H1 (cell line): ENCODE measurements at regions not wholly inside any gene's neighbourhood (a gene's known extent, or its start where the extent isn't known, plus 50 kb on each side); places are given as distances from the start of the nearest gene placed in this dataset.

Source experiments
- ASH2L ChIP-seq: fragments of 200-600, 300-600 bp; sonication (generic); IDR thresholded peaks from one replicate; pipeline ENCODE4 v1.7.1; 2017; ENCODE audit warnings: low read length
- CHD1 ChIP-seq: IDR thresholded peaks from 2 replicates; pipeline ENCODE4 v1.6.1; 2012; ENCODE audit warnings: low read depth, low read length, improper control_type of control experiment
- CTCF ChIP-seq, 3 experiments: IDR thresholded peaks; 1 replicate in 2 of 3; 2 replicates in 1 of 3; pipeline versions ENCODE4 v1.5.1 to v1.6.1; 2011; ENCODE audit warnings: low read length in 3 of 3, mild to moderate bottlenecking in 3 of 3, inconsistent platforms in 2 of 3, low read depth in 1 of 3, moderate library complexity in 1 of 3; ENCODE audit not compliant: insufficient read depth in 1 of 3; ENCODE audit errors: control extremely low read depth in 1 of 3
- EZH2 ChIP-seq: fragments of 200-600 bp; sonication (generic); IDR thresholded peaks from 2 replicates; pipeline ENCODE4 v1.7.1; 2012; ENCODE audit warnings: low read depth, mild to moderate bottlenecking, moderate library complexity, low read length, inconsistent platforms; ENCODE audit not compliant: severe bottlenecking
- HDAC6 ChIP-seq: IDR thresholded peaks from one replicate; pipeline ENCODE4 v1.7.1; 2012; ENCODE audit warnings: low read depth, mild to moderate bottlenecking, inconsistent platforms, low read length, moderate library complexity
- JUND ChIP-seq: IDR thresholded peaks from 2 replicates; pipeline ENCODE4 v1.6.1; 2011; ENCODE audit warnings: mild to moderate bottlenecking, improper control_type of control experiment, low read length
- MAFK ChIP-seq: IDR thresholded peaks from 2 replicates; pipeline ENCODE4 v1.6.1; 2012; ENCODE audit warnings: low read depth, mild to moderate bottlenecking, improper control_type of control experiment, low read length
- RAD21 ChIP-seq, 2 experiments: IDR thresholded peaks in 1 of 2; conservative IDR thresholded peaks in 1 of 2; 2 replicates each; pipeline ENCODE4 v1.6.1; 2011; ENCODE audit warnings: low read depth in 2 of 2, low read length in 2 of 2, improper control_type of control experiment in 1 of 2, inconsistent platforms in 1 of 2, mild to moderate bottlenecking in 1 of 2, moderate library complexity in 1 of 2

GRCh38 chr3:82567029-82567600 lies 805.7 kb upstream of the GBE1 start (continued):
- TF ChIP-seq CTCF (IDR thresholded peaks at IDR 0.05; ENCODE audit: control extremely low read depth in 1 of 3, insufficient read depth in 1 of 3, low read depth in 1 of 3, low read length in 3 of 3) = no peak
- no peak for TF ChIP-seq EZH2
- no peak for TF ChIP-seq ASH2L
- no peak for TF ChIP-seq RAD21 (IDR thresholded peaks at IDR 0.05 in 1 of 2, conservative IDR thresholded peaks at IDR 0.05 in 1 of 2; ENCODE audit: low read depth in 2 of 2, low read length in 2 of 2)
- TF ChIP-seq CHD1 = no peak
- no peak for TF ChIP-seq JUND
- no peak for TF ChIP-seq HDAC6
- no peak for TF ChIP-seq MAFK
